GM12865 (cell line): ENCODE measurements at regions not wholly inside any gene's neighbourhood (a gene's known extent, or its start where the extent isn't known, plus 50 kb on each side); places are given as distances from the start of the nearest gene placed in this dataset.

Experiments used
- DNase-seq: peaks from one replicate; pipeline ENCODE4 v3.0.0; 2010; ENCODE audit warnings: low read depth
- H3K4me3 ChIP-seq: 2 replicates; pipeline ENCODE4 v1.5.1; 2011; ENCODE audit warnings: mild to moderate bottlenecking, low read depth, low read length, control low read depth
- TF ChIP-seq, protein P1 (sequence below): IDR thresholded peaks from 2 replicates; pipeline ENCODE4 v1.5.1; 2011; ENCODE audit warnings: low read length, control low read depth, low read depth, inconsistent platforms; ENCODE audit not compliant: insufficient read depth; ENCODE audit errors: missing control alignments

DNA sequence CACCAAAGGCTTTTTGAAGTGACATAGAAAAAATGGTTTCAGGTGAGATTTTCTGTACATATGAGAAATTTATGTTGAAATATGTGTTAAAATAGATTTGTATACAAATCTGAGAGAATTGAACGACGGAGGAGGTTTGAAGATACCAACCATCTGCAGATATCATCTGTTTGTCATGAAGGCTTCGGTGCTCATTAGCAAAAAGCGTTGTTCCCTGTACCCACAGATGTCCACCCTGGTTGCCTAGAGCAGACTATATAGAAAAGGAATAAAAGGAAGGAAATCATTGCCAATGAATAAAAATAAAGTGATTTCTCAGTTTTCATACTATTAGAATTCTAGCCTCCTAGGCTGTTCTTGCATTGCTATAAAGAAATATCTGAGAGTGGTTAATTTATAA lies 2262.8 kb upstream of the ACO1 start:
- no peak overlapping the region for H3K4me3 ChIP-seq
- TF ChIP-seq, protein P1, sequence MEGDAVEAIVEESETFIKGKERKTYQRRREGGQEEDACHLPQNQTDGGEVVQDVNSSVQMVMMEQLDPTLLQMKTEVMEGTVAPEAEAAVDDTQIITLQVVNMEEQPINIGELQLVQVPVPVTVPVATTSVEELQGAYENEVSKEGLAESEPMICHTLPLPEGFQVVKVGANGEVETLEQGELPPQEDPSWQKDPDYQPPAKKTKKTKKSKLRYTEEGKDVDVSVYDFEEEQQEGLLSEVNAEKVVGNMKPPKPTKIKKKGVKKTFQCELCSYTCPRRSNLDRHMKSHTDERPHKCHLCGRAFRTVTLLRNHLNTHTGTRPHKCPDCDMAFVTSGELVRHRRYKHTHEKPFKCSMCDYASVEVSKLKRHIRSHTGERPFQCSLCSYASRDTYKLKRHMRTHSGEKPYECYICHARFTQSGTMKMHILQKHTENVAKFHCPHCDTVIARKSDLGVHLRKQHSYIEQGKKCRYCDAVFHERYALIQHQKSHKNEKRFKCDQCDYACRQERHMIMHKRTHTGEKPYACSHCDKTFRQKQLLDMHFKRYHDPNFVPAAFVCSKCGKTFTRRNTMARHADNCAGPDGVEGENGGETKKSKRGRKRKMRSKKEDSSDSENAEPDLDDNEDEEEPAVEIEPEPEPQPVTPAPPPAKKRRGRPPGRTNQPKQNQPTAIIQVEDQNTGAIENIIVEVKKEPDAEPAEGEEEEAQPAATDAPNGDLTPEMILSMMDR = no peak
- DNase-seq = no peak

DNA sequence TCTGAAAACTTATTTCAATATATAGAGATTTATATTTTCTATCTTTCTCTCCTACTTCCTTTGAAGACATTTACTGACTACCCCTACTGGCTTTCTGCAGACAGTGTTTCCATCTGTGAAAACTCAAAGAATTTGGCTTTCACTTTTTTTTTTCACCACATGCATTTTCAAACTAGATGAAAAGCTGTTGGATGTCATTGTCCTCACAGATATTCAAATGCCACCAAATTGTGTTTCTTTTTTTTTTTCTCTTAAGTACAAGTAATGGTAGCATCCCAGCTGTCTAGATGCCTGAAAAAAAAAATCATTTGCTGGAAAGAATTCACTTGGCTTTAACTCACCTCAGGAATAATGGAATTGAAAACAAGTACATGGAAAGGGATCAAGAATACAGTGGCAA lies 2258.6 kb upstream of the ACO1 start:
- TF ChIP-seq, protein P1 = no peak
- H3K4me3 ChIP-seq = no peak overlapping the region

DNA sequence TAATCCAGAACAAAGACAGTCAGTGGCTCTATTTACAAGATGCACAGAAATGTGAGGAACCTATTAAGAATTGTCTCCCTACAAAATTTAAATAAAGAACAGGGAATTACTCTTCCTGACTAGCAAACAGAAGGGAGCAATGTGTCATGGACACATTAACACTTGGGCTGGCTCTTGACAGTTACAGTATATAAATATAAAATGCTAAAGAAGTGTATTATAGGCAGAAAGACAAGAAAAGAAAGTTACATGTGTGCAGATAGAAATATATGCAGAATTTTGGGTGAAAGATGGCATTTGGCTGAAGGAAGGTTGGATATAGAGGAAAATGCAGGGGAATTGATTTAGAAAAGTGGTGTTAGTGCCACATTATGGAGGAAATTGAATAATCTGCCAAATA lies 2257.1 kb upstream of the ACO1 start:
- TF ChIP-seq, protein P1 = no peak
- no peak for DNase-seq
- no peak overlapping the region for H3K4me3 ChIP-seq

More for the DNA sequence above, 2258.6 kb upstream of the ACO1 start:
- DNase-seq = no peak

DNA sequence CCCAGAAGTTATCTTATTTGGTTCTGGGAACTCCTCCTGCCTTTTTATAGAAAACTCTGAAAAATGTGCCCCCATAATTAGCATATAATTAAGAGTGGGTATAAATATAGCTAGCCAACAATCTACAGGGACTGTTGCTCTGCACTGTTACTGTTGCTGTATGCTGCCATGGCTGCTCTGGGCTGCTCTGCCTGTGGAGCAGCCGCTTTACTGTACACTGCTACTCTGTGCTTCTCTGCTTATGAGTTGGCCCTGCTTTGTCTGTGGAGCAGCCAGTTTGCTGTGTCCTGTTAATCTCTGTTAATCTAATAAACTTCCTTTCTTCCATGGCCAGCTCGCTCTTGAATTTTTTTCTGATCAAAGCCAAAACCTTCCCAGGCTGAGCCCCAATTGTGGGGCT lies 2244.0 kb upstream of the ACO1 start:
- TF ChIP-seq, protein P1 = no peak
- no peak for DNase-seq
- no peak overlapping the region for H3K4me3 ChIP-seq

DNA sequence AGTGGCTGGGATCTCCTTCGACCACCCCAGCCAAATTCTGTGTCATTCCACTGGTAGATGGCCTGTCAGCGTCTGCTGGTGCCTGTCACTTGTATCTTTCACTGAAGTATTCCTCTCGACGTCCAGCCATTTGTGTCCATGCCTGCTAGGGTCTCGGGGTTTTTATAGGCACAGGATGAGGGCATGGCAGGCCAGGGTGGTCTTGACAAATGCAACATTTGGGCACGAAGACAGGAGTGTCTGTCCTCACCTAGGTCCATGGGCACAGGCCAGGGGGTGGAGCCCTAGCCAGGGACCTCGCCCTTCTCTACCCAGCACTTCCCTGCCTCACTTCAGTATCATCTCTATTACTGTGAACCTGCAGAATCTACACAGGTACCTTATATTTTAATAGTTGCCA lies 2223.9 kb upstream of the ACO1 start:
- DNase-seq = no peak
- no peak overlapping the region for H3K4me3 ChIP-seq
- TF ChIP-seq, protein P1 = no peak

DNA sequence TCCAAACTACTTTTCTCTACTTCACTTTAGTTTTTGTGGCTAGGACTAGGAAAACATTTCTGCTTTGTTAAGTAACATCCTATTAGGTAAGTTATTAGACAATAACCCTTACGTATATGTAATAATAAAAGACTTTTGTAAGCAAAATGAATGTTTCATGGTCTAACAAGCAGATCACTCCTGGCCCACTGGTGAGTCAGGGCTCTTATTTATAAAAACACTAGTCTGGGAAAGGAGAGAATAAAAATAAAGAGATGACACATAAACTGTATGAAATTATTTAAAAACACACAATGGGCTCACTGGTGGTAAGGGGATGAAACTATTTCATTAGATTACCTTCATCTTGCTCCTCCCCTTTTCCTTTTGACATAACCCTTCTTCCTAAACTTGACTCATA lies 2212.2 kb upstream of the ACO1 start:
- TF ChIP-seq, protein P1 = no peak
- no peak for DNase-seq
- H3K4me3 ChIP-seq = no peak overlapping the region

DNA sequence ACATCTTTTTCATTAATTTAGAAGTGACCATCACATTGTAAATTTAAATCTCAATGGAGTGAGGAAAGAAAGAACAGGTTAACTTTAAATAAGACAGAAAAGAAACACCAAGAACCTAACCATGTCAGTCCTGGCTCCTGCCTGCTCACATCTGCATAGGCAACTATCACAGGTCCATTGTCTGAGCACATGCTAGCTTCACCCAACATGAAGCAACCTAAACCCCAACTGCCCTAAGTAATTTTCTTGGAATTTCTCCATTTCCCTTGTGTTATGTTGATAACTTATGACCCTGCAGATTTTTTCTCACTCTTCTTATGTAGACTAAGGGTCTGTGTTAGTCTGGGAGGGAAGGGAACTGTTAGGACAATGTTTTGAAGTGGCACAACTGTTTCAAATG lies 2205.8 kb upstream of the ACO1 start:
- TF ChIP-seq, protein P1 = no peak
- DNase-seq = no peak
- H3K4me3 ChIP-seq = no peak overlapping the region
